ENCODE measurements at regions not wholly inside any gene's neighbourhood (a gene's known extent, or its start where the extent isn't known, plus 50 kb on each side); places are given as distances from the start of the nearest gene placed in this dataset.

GRCh38 chr22:47899894-47900293, 1137.4 kb downstream of the TBC1D22A start:
- Histone ChIP-seq H3K36me3 (ENCODE audit: insufficient read depth in 1 of 2, low read depth in 1 of 2) (no peaks in the 10 kb centered on the region), H3K27ac (no peak overlapping the region), H3K4me1 (no peaks in the 10 kb centered on the region), H3K4me3 (no peak overlapping the region), H3K9me3 (no peaks in the 10 kb centered on the region), H3K27me3 (ENCODE audit: insufficient read depth in 3 of 3, low read length in 2 of 3) (peaks cover 0 to 2% (median 0%) of the 10 kb centered on the region in 3 donors)
- 82 to 84% (median 82%) methylated on average over 8 of the region's 8 CpGs for WGBS, 3 donors
- ATAC-seq (no peak), DNase-seq (no peak)
- TF ChIP-seq CTCF (IDR thresholded peaks at IDR 0.05), result no peak
- intact Hi-C loops (cut with DNase I), result no loop called here

GRCh38 chr22:47898946-47899345, 1136.5 kb downstream of the TBC1D22A start:
- H3K4me3 ChIP-seq, result no peak overlapping the region
- H3K27me3 ChIP-seq (ENCODE audit: insufficient read depth in 3 of 3, low read length in 2 of 3), result peaks cover 0 to 2% (median 0%) of the 10 kb centered on the region in 3 donors
- intact Hi-C loops (cut with DNase I), result no loop called here
- ATAC-seq, result no peak
- no peaks in the 10 kb centered on the region for H3K36me3 ChIP-seq (ENCODE audit: insufficient read depth in 1 of 2, low read depth in 1 of 2)
- TF ChIP-seq CTCF (IDR thresholded peaks at IDR 0.05), result no peak
- 57 to 90% (median 83%) methylated on average over 3 of the region's 3 CpGs for WGBS, 3 donors
- no peaks in the 10 kb centered on the region for H3K9me3 ChIP-seq
- DNase-seq, result no peak
- no peaks in the 10 kb centered on the region for H3K4me1 ChIP-seq
- H3K27ac ChIP-seq, result no peak overlapping the region

- intact Hi-C loops (cut with DNase I), result no loop called here
- WGBS, 3 donors, result 64 to 69% (median 64%) methylated on average over 6 of the region's 6 CpGs
- no peaks in the 10 kb centered on the region for H3K36me3 ChIP-seq (ENCODE audit: insufficient read depth in 1 of 2, low read depth in 1 of 2)
- H3K27ac ChIP-seq, result no peak overlapping the region
- H3K4me1 ChIP-seq, result no peaks in the 10 kb centered on the region
- H3K27me3 ChIP-seq (ENCODE audit: insufficient read depth in 3 of 3, low read length in 2 of 3), result peaks cover 0 to 4% (median 2%) of the 10 kb centered on the region in 3 donors
- H3K4me3 ChIP-seq, result no peak overlapping the region
- ATAC-seq (no peak), DNase-seq (no peak)
- H3K9me3 ChIP-seq, result no peaks in the 10 kb centered on the region
- TF ChIP-seq CTCF (IDR thresholded peaks at IDR 0.05), result no peak
Observed at GRCh38 chr22:47891609-47892008, 1129.2 kb downstream of the TBC1D22A start.

- intact Hi-C loops (cut with DNase I), result no loop called here
- H3K4me3 ChIP-seq, result no peak overlapping the region
- TF ChIP-seq CTCF (IDR thresholded peaks at IDR 0.05), result no peak
- DNase-seq (no peak), ATAC-seq (no peak)
- H3K4me1 ChIP-seq, result no peaks in the 10 kb centered on the region
- no peaks in the 10 kb centered on the region for H3K9me3 ChIP-seq
- 72 to 79% (median 76%) methylated on average over 9 of the region's 9 CpGs for WGBS, 3 donors
- H3K27ac ChIP-seq, result no peak overlapping the region
- H3K27me3 ChIP-seq (ENCODE audit: insufficient read depth in 3 of 3, low read length in 2 of 3), result peaks cover 0 to 4% (median 2%) of the 10 kb centered on the region in 3 donors
- H3K36me3 ChIP-seq (ENCODE audit: insufficient read depth in 1 of 2, low read depth in 1 of 2), result no peaks in the 10 kb centered on the region
Observed at GRCh38 chr22:47888817-47889216, 1126.4 kb downstream of the TBC1D22A start.

GRCh38 chr22:47884775-47885174, 1122.3 kb downstream of the TBC1D22A start:
- ATAC-seq (no peak), DNase-seq (no peak)
- intact Hi-C loops (cut with DNase I), result no loop called here
- Histone ChIP-seq H3K27me3 (ENCODE audit: insufficient read depth in 3 of 3, low read length in 2 of 3) (peaks cover 0 to 4% (median 2%) of the 10 kb centered on the region in 3 donors), H3K27ac (no peak overlapping the region), H3K4me1 (no peaks in the 10 kb centered on the region), H3K4me3 (no peak overlapping the region), H3K9me3 (no peaks in the 10 kb centered on the region), H3K36me3 (ENCODE audit: insufficient read depth in 1 of 2, low read depth in 1 of 2) (no peaks in the 10 kb centered on the region)
- TF ChIP-seq CTCF (IDR thresholded peaks at IDR 0.05), result no peak
- 92 to 97% (median 95%) methylated on average over 14 of the region's 14 CpGs for WGBS, 3 donors

Measured in psoas muscle (tissue), 7 donors.